ENCODE measurements at regions not wholly inside any gene's neighbourhood (a gene's known extent, or its start where the extent isn't known, plus 50 kb on each side); places are given as distances from the start of the nearest gene placed in this dataset.

- TF ChIP-seq CTCF (IDR thresholded peaks at IDR 0.05), result no peak
- TF ChIP-seq EP300 (IDR thresholded peaks at IDR 0.05), result no peak
Measured at GRCh38 chr9:36750630-36751029, 177.9 kb downstream of the MELK start.

Data from stomach (tissue), 4 donors.